H9 (cell line): ENCODE measurements at regions not wholly inside any gene's neighbourhood (a gene's known extent, or its start where the extent isn't known, plus 50 kb on each side); places are given as distances from the start of the nearest gene placed in this dataset.

Experiments
- DNase-seq: peaks from one replicate; pipeline ENCODE4 v3.0.0-alpha.2; 2017
- H2AFZ ChIP-seq: one replicate; pipeline ENCODE4 v1.6.1; 2013; ENCODE audit warnings: mild to moderate bottlenecking, low read length, control low read depth, moderate library complexity
- H2AK5ac ChIP-seq: 2 replicates; pipeline ENCODE4 v1.6.1; 2013; ENCODE audit warnings: low read length, control low read depth, mixed read lengths; ENCODE audit not compliant: insufficient read length
- H2BK120ac ChIP-seq: one replicate; pipeline ENCODE4 v1.6.1; 2013; ENCODE audit warnings: low read depth, mild to moderate bottlenecking, low read length, control low read depth, inconsistent platforms; ENCODE audit not compliant: poor library complexity, severe bottlenecking
- H2BK12ac ChIP-seq: 2 replicates; pipeline ENCODE4 v1.6.1; 2013; ENCODE audit warnings: low read length, control low read depth, mixed read lengths, low read depth; ENCODE audit not compliant: insufficient read length
- H2BK15ac ChIP-seq: 2 replicates; pipeline ENCODE4 v1.6.1; 2013; ENCODE audit warnings: low read depth, low read length, control low read depth
- H2BK20ac ChIP-seq: one replicate; pipeline ENCODE4 v1.6.1; 2013; ENCODE audit warnings: low read depth, mild to moderate bottlenecking, low read length, control low read depth, inconsistent platforms; ENCODE audit not compliant: poor library complexity, severe bottlenecking
- H2BK5ac ChIP-seq: 2 replicates; pipeline ENCODE4 v1.6.1; 2013; ENCODE audit warnings: low read length, control low read depth, mixed read lengths; ENCODE audit not compliant: insufficient read length
- H3K14ac ChIP-seq: 2 replicates; pipeline ENCODE4 v1.6.1; 2013; ENCODE audit warnings: low read length, control low read depth; ENCODE audit not compliant: insufficient read depth
- H3K18ac ChIP-seq: 2 replicates; pipeline ENCODE4 v1.6.1; 2013; ENCODE audit warnings: low read depth, mild to moderate bottlenecking, mixed read lengths, low read length, control low read depth; ENCODE audit not compliant: insufficient read length
- H3K23ac ChIP-seq: 2 replicates; pipeline ENCODE4 v1.6.1; 2013; ENCODE audit warnings: low read length, control low read depth, mixed read lengths, low read depth; ENCODE audit not compliant: insufficient read length
- H3K23me2 ChIP-seq: 2 replicates; pipeline ENCODE4 v1.6.1; 2013; ENCODE audit warnings: low read depth, mild to moderate bottlenecking, mixed read lengths, low read length, control low read depth; ENCODE audit not compliant: insufficient read length, poor library complexity, severe bottlenecking
- H3K27ac ChIP-seq: 2 replicates; pipeline ENCODE4 v1.5.1; 2013; ENCODE audit warnings: low read length, control low read depth, mixed read lengths, low read depth; ENCODE audit not compliant: insufficient read length
- H3K27me3 ChIP-seq: 2 replicates; pipeline ENCODE4 v1.6.1; 2013; ENCODE audit warnings: low read length, control low read depth, inconsistent platforms; ENCODE audit not compliant: insufficient read depth
- H3K4ac ChIP-seq: 2 replicates; pipeline ENCODE4 v1.6.1; 2013; ENCODE audit warnings: low read depth, mild to moderate bottlenecking, control low read depth, inconsistent platforms, low read length, moderate library complexity
- H3K4me1 ChIP-seq: 2 replicates; pipeline ENCODE4 v1.6.1; 2013; ENCODE audit warnings: low read length, control low read depth, inconsistent platforms; ENCODE audit not compliant: insufficient read depth
- H3K4me2 ChIP-seq: 2 replicates; pipeline ENCODE4 v1.6.1; 2013; ENCODE audit warnings: low read length, control low read depth, mixed read lengths; ENCODE audit not compliant: insufficient read length, insufficient read depth
- H3K56ac ChIP-seq: 2 replicates; pipeline ENCODE4 v1.6.1; 2013; ENCODE audit warnings: low read depth, mild to moderate bottlenecking, mixed read lengths, low read length, control low read depth; ENCODE audit not compliant: insufficient read length
- H3K79me1 ChIP-seq: 2 replicates; pipeline ENCODE4 v1.6.1; 2013; ENCODE audit warnings: low read depth, mild to moderate bottlenecking, moderate library complexity, low read length, control low read depth, inconsistent platforms; ENCODE audit not compliant: insufficient read depth, poor library complexity, severe bottlenecking
- H3K79me2 ChIP-seq: 2 replicates; pipeline ENCODE4 v1.6.1; 2013; ENCODE audit warnings: low read length, control low read depth, inconsistent platforms; ENCODE audit not compliant: insufficient read depth
- H3K9ac ChIP-seq: 2 replicates; pipeline ENCODE4 v1.6.1; 2013; ENCODE audit warnings: low read length, control low read depth, mixed read lengths; ENCODE audit not compliant: insufficient read length; ENCODE audit errors: extremely low read depth
- H3K9me3 ChIP-seq: one replicate; pipeline ENCODE4 v1.6.1; 2013; ENCODE audit warnings: low read depth, low read length, inconsistent platforms; ENCODE audit not compliant: control insufficient read depth
- H3T11ph ChIP-seq: one replicate; pipeline ENCODE4 v1.6.1; 2013; ENCODE audit warnings: mild to moderate bottlenecking, low read length, control low read depth, inconsistent platforms
- H4K20me1 ChIP-seq: one replicate; pipeline ENCODE4 v1.6.1; 2013; ENCODE audit not compliant: control insufficient read depth, insufficient read length, insufficient read depth
- H4K5ac ChIP-seq: 2 replicates; pipeline ENCODE4 v1.6.1; 2013; ENCODE audit warnings: low read depth, mild to moderate bottlenecking, mixed read lengths, low read length, control low read depth; ENCODE audit not compliant: insufficient read length
- H4K8ac ChIP-seq: replicated peaks from 2 replicates; pipeline ENCODE4 v1.6.1; 2013; ENCODE audit warnings: low read length, control low read depth, mixed read lengths, low read depth; ENCODE audit not compliant: insufficient read length
- H4K91ac ChIP-seq: 2 replicates; pipeline ENCODE4 v1.6.1; 2013; ENCODE audit warnings: low read depth, mild to moderate bottlenecking, moderate library complexity, mixed read lengths, low read length, control low read depth; ENCODE audit not compliant: insufficient read length
- H3K27ac Mint-ChIP-seq, 3 experiments: 2 replicates in 2 of 3; 3 replicates in 1 of 3; pipeline ENCODE4 v1.8.0; 2020 to 2021; ENCODE audit warnings: mixed read lengths in 3 of 3, mild to moderate bottlenecking in 1 of 3, moderate library complexity in 1 of 3
- H3K27me3 Mint-ChIP-seq: 2 replicates; pipeline ENCODE4 v1.8.0; 2021; ENCODE audit warnings: low read depth, mild to moderate bottlenecking, moderate library complexity, mixed read lengths
- H3K36me3 Mint-ChIP-seq, 3 experiments: 2 replicates in 2 of 3; 3 replicates in 1 of 3; pipeline ENCODE4 v1.8.0; 2020 to 2021; ENCODE audit warnings: low read depth in 3 of 3, mixed read lengths in 3 of 3; ENCODE audit not compliant: insufficient read depth in 1 of 3
- H3K4me1 Mint-ChIP-seq, 2 experiments: 2 replicates each; pipeline ENCODE4 v1.8.0; 2020; ENCODE audit warnings: mixed read lengths in 2 of 2
- H3K4me3 Mint-ChIP-seq, 2 experiments: 2 replicates in 1 of 2; 3 replicates in 1 of 2; pipeline ENCODE4 v1.8.0; 2020 to 2021; ENCODE audit warnings: mild to moderate bottlenecking in 2 of 2, mixed read lengths in 2 of 2, moderate library complexity in 1 of 2
- H3K9me3 Mint-ChIP-seq, 2 experiments: 2 replicates in 1 of 2; 3 replicates in 1 of 2; pipeline ENCODE4 v1.8.0; 2020; ENCODE audit warnings: mild to moderate bottlenecking in 2 of 2, mixed read lengths in 2 of 2, moderate library complexity in 1 of 2
- CTCF ChIP-seq: fragments of 200-600 bp; sonication (generic); conservative IDR thresholded peaks from 3 replicates; pipeline ENCODE4 v1.8.0; 2021; ENCODE audit warnings: antibody characterized with exemption, mild to moderate bottlenecking

DNA sequence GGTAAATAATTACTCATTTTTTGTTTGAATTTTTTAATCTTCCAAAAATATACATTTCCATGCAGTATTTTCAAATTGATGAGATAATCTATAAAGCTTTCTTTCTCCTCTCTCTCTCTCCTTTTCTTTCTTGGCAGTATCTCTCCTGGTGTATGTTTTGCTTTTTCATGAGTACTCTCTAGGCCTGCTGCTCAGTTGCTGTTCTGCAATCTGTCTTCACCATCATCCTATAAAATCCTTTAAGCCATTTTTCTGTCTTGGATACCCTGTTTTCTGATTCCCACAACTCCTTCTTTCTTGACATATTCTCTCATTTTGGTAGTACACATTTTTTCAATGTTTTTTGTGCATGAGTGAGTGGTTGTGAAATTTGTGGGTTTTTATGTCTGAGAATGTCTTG is 1558.1 kb upstream of the LRRTM3 start:
- Histone ChIP-seq H2BK20ac (no peak overlapping the region), H3K79me1 (no peaks in the 10 kb centered on the region), H3K79me2 (no peaks in the 10 kb centered on the region), H3K56ac (no peak overlapping the region), H2BK12ac (no peak overlapping the region), H3K18ac (no peak overlapping the region), H3K27ac (no peak overlapping the region), H2BK120ac (no peak overlapping the region), H2AFZ (no peak overlapping the region), H2BK15ac (no peak overlapping the region), H4K5ac (no peak overlapping the region), H3K4ac (no peak overlapping the region), H4K20me1 (no peaks in the 10 kb centered on the region), H3K4me2 (no peak overlapping the region), H3K9me3 (no peaks in the 10 kb centered on the region), H4K8ac (no peak overlapping the region), H3T11ph (no peak overlapping the region), H3K23ac (no peak overlapping the region), H3K14ac (no peak overlapping the region), H3K23me2 (no peaks in the 10 kb centered on the region), H3K4me1 (no peaks in the 10 kb centered on the region), H3K27me3 (no peaks in the 10 kb centered on the region), H2BK5ac (no peak overlapping the region), H2AK5ac (no peak overlapping the region), H4K91ac (no peak overlapping the region), H3K9ac (no peak overlapping the region)
- TF ChIP-seq CTCF, result no peak
- Mint-ChIP-seq H3K4me3 (no peak overlapping the region), H3K4me1 (no peaks in the 10 kb centered on the region), H3K27me3 (no peaks in the 10 kb centered on the region), H3K36me3 (no peaks in the 10 kb centered on the region), H3K27ac (no peak overlapping the region), H3K9me3 (no peaks in the 10 kb centered on the region)
- no peak for DNase-seq
